PFSK-1 (cell line): ENCODE measurements at regions not wholly inside any gene's neighbourhood (a gene's known extent, or its start where the extent isn't known, plus 50 kb on each side); places are given as distances from the start of the nearest gene placed in this dataset.

Source experiments
- POLR2AphosphoS5 ChIP-seq: IDR thresholded peaks from 2 replicates; pipeline ENCODE4 v1.6.1; 2012; ENCODE audit warnings: low read depth, mild to moderate bottlenecking, control low read depth, low read length, moderate library complexity
- TAF1 ChIP-seq: IDR thresholded peaks from 2 replicates; pipeline ENCODE4 v1.6.1; 2012; ENCODE audit warnings: low read length, control low read depth, borderline replicate concordance; ENCODE audit not compliant: insufficient read depth

DNA sequence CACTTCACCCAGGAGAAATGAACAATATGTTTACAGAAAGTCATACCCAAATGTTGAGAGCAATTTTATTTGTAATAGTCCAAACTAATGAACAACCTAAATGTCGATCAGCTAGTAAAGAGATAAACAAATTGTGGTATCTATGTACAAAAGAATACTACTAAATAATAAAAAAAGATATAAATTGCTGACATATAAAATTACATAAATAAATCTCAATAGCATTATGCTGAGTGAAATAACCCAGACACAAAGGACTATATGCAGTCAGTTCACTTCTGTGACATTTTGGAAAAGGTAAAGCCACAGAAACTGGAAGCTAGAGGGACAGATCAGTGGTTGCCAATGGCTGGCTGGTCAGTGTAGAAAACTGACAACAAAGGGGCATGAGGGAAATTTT, 346.0 kb upstream of the PCDH20 start:
- TF ChIP-seq POLR2AphosphoS5, result no peak
- no peak for TF ChIP-seq TAF1
